DMS153 treated with DMSO at 0.1 percent for 48 hours (cell line): ENCODE measurements at regions not wholly inside any gene's neighbourhood (a gene's known extent, or its start where the extent isn't known, plus 50 kb on each side); places are given as distances from the start of the nearest gene placed in this dataset.
"Not testable (repeated sequence)": the region's sequence is repeated elsewhere in the genome, so short reads cannot be mapped to it uniquely, and the experiment has no call there.

Source experiments
- DNase-seq: peaks from one replicate; lab custom pipeline; 2025; ENCODE audit not compliant: unreplicated experiment; lab: John Stamatoyannopoulos, UW

DNA sequence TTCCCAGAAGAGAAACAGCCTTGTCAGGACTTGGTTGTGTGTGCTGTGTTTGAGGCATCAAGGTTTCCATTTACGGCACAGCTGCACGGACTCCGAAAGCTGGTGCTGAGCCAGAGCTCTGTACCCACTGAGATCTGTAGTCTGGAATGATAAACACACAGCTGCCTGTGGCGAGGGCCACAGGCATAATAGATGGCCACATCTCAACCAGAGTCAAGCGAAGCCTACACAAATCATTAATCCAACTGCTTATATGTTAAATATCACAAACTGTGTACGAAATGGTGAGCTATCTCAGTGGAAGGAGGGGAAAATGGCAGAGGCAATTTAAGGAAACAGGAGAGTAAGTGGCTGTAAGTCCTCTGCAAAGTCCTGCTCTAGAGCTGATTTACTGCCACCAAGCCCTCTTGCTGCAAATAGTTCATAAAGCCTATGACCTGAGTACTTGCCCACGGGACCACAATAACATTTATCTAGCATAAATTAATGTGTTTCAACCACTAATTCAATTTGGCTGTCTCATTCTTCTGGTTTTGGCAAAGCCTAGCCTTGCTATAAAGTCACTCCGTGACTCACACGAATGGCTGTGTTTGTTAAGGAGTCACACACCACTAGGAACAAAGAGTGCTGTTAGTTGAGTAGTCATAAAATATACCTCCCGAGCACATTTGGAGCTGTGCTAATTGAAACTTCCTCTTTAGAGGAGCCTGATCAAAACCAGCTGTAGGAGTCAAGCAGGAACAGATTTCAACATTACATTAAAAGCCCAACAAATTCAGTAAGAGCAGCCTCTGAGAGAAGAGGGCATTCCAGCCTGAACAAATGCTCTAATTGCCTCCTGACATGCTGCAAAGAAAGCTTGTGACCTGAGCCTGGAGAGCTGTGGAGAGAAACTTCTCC is 738.6 kb upstream of the ZNF608 start:
- DNase-seq, result peak; percentile 92

DNA sequence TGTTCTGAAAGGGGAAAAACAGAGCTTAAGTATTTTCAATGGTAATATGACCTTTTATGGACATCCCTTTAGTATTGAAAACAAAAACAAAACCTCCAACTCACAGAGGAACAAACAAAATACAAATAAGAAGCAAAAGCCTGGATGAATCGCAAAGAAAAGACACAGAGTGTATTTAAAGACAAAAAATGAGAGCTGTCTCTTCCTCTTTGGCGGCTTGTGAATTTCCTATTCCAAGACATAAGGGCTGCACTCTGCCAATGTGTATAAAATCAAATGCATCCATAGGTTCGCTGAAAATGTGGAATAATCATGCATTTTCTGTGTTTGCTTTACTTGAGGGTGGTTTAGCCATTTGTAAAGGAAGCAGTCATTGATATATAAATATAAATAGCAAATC is 739.3 kb upstream of the ZNF608 start:
- no peak for DNase-seq

DNA sequence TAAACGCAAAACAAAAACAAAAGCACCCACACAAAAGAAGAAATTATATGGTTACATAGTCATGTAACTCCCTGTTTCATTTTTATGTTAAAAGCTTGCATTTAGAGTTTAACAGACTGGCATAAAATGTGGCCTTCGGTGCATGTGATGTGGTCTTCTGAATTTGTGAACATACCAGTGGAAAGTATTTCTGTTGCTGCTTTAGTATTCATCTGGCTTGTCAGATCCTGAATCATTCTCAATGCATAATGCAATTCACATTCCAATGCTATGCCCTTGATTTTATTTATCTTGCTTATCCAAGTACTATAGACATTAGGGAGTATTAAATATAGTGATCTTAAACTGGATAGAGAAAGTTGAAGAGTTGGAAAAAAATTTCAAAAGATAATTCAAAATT is 740.2 kb upstream of the ZNF608 start:
- no peak for DNase-seq

DNA sequence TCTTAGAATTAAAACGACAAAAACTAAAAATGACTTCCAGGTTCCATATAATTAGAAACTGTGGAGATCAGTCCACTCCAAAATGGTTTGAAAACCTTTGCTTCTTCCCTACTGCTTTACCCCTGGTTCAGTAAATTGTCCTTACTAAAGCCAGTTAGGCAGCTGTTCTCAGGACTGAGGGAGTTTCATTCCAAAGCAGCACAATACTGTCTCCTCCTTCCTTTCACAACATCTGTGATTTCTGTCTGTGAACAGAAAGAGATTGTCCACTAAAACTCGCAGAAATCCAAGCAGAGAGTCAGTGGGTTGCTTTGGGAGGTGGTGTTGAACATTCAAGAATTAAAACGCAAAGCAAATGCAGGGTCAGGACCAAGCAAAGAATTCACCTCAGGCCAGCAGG is 740.8 kb upstream of the ZNF608 start:
- DNase-seq, result no peak

DNA sequence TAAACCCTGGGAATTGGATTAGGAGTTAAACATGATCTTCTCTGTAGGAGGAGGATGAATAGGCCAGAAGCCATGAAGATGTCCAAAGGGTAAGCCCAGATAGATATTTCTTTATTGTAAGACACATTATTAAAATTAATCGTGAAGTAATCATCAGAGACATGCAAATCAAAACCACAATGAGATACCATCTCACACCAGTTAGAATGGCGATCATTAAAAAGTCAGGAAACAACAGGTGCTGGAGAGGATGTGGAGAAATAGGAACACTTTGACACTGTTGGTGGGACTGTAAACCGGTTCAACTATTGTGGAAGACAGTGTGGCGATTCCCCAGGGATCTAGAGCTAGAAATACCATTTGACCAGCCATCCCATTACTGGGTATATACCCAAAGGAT is 741.2 kb upstream of the ZNF608 start:
- DNase-seq, result not testable (repeated sequence)

DNA sequence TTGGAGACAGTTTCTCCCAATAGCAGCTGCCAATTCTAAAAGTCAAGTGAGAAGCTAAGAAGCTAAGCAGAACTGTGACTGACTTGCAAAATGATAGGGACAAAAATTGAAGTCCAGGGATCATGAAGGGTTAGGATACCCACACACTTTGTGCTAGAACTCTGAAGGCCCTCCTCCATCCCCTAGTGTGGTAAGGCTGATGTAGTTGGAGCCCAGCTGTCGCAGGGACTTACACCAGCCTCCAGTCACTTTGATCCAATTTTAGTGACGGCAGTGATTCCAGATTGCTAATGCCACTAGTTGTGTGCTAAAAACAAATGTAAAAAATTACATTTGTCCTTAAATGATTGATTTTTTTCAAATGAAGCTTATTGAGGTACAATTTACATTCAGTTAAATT is 742.7 kb upstream of the ZNF608 start:
- no peak for DNase-seq

DNA sequence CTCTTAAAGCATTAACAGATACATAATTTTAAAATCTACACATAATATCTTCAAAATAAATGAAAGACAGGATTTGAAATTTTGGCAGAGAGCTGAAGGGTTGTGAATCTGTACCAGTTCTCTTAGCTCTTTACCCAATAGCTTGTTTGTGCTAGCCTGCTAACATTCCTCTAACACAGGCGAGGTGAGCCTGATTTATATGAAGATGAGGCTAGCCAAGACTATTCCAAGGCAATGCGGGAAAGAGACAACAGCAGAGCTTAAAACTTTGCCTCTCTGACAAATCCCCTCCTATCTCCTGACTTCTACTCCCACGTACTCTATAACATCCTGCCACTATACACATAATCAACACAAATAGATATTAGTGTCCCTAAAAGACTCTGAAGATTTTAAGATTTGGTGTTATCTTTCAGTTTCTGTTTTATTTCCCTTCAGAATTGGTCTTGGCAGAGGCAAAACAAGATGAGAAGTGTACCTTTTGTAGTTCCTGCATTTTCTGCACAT is 745.6 kb upstream of the ZNF608 start:
- DNase-seq, result no peak

DNA sequence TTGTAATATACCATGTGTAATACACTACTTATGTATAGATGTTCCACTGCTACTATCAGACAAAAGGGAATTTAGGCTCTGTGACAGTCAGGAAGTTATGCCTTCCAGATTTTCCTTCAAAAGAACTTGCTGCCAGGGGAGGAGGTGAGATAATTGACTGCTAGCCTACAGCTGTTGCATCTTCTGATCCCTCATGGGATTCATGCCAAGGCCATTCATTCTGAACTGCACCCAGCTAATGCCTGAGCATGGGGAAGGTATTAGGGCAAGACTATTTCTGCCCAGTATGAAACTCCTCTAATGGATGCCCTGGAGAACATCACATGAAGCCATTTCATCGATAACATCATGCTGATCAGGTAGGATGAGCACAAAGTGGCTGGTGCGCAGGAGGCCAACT is 746.5 kb upstream of the ZNF608 start:
- no peak for DNase-seq

DNA sequence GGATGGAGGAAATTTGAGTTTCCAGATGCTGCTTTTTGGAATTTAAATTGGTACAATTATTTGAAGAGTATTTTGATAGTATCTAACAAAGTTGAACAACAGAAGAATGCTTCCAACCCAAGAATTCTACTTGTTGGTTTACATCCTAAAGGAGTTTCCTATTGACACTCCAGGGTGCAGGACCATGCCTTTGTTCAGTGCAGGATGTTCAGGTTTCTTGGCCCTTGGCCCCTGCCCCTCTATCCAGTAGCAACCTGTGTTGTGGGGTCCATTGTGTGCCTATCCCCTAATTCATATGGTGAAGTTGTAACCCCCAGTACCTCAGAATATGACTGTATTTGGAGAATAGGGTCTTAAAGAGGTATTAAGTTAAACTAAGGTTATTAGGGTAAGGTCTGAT is 750.0 kb upstream of the ZNF608 start:
- DNase-seq, result no peak

DNA sequence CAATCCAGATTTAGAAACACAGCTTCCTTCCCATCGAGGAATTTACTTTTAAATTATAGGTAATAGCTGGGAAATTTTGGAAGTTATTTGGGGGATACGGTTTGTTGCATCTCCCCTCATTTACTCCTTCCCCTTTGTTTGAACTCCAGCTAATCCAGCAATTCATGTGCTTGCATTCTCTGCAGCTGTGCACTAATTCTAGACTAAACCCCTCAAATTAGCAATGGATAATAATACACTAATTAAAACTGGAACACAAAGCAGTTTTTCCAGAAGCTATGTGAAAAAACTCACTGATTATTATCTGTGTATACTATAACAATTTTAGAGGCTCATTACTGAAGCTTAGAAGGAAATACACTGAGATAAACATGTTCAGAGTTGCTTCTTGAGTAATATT is 751.2 kb upstream of the ZNF608 start:
- DNase-seq, result no peak

DNA sequence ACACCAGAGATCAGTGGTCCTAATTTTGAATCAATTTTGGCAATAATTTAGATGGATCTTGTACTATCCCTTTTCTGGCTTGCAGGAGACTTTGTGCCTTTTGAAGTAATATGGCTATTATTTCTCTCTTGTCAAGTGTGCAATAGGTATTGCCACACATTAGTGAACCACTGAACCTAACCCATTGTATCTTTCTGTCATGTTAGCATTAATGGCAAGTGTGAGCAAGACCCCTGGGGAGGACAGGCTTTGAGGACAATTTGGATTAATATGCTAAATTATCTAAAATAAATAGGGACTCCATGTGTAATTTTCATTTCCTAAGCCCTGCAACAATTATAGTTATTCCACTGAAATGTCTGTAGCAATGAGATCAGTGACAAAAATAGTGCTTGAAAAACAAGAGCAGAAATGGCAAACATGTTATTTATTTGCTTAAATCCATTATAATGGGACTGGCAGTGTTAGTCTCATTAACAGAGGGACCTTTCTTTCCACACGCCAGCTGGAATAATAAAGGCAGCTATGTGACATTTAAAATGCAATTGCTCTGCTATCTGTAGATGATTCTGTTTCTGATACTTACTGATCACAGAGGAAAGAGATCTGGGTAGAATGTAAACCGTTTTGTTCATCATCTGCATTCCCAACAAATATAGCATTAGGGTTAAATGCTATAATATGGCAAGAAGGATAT is 753.3 kb upstream of the ZNF608 start:
- no peak for DNase-seq

DNA sequence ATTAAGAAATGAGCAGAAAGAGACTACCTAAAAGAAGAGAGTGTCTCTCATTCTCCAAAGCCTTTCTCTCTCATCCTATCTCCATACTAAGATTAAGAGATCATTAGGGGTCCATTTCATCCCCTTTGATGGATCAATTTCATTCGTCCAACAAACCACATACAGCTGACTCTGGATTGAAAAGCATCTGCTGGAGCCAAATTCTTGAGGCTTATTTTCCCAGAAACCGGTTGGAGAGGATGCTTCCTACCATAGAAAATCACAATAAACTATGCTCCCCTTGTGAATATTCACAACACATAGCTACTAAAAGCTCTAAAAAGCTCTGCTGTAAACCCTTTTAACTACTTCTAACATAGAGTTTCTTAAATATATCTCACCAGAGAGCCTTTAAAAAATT is 755.0 kb upstream of the ZNF608 start:
- DNase-seq, result no peak

DNA sequence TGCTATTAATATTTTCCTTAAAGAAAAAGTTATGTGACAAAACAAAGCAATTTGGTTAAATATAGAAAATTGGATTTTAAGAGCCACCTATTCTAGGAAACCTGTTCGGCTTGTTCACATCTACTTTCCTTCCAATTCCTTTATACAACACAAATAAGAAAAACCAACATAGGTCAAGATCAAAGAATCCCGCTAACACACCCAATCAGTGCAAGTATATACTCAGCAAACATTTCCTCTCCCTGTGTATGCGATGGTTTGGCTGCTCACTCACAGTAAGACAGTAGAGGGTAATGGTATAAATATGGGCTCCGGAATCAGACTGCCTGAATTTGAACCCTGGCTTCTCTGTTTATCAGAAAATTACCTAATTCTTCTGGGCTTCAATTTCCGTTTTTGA is 757.5 kb upstream of the ZNF608 start:
- DNase-seq, result no peak

DNA sequence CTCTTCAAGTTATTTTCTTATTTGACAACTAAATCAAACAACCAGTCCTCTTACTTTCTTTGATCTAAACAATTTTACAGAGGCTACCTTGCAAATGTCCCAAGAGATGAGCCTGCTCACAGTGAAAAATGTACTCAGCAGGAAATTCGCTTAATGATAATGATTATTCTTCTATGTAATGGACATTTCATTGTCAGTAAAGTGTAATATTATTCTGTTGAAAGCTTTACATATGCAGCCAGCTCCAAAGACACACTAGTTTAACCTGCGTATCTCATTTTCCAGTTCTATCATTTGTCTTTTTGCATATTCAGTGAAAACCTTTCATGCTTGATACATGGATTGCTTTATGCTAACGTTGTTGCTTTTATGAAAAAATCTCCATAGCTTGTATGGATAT is 758.7 kb upstream of the ZNF608 start:
- DNase-seq, result no peak

DNA sequence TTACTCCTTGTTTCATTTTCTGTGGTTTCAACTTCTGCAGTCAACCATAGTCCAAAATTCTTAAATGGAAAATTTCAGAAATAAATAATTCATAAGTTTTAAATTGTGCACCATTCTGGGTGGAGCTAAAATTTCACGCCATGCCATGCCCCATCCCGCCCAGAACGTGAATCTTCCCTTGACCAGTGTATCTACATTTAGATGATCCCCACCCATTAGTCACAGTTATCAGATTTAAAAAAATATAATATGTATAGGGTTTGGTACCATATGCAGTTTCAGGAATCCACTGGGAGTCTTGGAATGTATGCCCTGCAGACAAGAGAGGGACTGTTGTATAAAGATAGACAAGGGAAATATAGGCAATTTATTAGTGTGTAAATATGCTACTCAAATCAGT is 759.7 kb upstream of the ZNF608 start:
- DNase-seq, result no peak

DNA sequence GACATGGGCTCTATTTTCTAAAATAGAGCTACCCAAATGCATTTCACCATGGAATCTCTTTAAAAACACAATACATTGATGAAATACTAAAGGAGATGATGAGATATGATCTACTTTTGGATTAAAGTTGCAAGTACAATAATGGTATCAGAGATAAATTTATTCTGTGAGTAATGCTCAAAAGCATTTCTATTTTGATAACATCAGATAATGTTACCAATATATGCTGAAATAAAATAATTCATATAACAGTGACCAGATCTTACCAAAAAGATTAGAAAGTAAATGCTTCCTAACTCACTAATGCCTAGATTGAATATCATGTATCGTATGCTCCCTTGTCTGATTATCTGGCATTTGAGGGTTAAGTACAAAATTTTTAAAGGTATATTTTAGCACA is 761.8 kb upstream of the ZNF608 start:
- no peak for DNase-seq

DNA sequence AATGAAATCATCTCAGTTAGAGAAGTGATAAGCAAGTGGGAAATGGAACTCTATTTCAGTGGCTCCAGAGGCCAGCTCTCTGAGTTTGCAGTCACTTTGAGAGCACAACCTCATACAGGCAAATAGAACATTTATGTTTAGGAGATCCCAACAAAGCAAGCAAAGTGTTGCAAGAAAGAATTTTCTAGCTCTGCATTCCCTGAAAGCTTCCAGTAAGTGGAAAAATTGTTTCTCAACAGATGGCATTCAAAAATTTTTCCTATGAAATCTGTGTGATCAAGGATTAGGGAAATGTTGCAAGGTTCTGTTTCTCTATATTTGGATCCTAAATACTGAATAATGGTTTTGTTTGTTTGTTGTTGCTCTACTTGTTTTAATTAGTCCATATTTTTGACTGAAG is 764.2 kb upstream of the ZNF608 start:
- no peak for DNase-seq

DNA sequence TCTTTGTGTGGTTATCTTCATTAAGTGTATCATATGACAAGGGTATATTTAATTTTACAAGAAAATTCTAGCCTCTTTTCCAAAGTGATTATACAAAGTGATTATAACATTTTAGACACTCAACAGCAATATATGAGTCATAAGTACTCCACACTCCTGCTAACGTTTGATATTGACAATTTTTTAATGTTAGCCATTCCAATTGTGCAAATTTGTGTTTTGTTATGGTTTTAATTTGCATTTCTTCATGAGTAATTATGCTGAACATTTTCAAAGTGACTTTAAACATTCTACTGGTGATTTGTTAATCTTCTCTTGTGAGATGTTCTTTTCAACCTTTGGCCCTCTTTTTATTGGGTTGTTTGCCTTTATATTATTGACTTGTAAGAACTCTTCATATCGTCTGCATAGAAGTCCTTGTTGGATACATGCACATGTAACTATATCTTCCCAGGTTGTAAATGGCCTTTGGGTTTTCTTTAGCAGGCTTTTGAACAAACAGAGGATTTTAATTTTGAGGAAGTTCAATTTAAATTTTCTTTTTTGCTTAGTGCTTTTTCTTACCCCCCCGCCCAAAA is 771.6 kb upstream of the ZNF608 start:
- DNase-seq, result no peak

DNA sequence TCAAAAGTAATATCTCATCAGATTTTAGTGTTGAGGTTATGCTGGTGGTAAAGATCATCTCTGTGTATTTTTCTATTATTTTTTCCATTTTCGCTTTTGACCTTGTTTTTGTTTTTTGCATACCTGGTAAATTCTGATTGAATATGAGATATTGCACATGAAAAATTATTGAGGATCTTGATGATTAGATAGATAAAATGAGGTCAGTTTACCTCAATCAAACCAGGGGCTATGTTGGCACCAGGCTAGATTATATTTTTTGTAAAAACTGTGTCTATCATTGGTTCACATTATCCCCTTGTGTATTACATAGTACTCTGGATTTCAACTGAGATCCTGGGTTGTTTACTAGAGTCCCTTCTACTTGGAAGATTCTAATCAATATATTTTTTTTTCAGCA is 774.9 kb upstream of the ZNF608 start:
- DNase-seq, result no peak

DNA sequence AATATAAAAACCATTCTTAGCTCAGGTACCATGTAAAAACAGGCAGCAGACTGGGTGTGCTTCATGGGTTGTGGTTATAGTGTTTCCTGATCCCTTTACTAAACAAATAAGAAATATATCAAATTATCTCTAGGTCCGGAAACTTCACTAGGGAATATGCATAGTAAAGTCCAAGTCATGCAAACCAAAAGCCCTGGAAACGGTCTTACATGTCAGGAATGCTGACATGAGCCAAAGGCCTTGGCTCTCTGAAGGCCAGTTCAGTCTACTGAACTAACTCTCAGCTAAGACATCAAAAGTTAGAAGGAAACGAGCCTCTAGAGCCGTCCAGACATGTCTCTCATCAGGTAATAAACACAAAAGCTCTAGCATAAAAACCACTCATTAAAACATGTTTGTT is 778.9 kb upstream of the ZNF608 start:
- DNase-seq, result no peak

DNA sequence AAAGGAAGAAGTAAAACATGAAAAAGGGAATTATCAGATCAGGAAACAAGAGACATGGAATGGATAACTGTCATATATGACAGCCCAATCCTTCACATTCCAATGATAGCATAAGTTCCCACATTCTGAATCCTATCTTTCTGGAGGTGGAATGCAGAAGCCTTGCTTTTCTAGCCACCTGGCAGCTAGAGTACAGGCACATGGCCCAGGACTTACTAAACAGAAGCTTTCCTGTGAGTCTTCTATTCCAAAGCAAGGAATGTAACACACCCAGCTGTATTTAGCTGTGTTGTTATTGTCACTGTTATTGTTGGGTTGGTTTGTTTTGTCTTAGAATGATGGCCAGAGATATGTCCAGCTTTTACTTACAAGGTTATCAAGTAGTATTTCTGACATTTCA is 780.5 kb upstream of the ZNF608 start:
- DNase-seq, result no peak

DNA sequence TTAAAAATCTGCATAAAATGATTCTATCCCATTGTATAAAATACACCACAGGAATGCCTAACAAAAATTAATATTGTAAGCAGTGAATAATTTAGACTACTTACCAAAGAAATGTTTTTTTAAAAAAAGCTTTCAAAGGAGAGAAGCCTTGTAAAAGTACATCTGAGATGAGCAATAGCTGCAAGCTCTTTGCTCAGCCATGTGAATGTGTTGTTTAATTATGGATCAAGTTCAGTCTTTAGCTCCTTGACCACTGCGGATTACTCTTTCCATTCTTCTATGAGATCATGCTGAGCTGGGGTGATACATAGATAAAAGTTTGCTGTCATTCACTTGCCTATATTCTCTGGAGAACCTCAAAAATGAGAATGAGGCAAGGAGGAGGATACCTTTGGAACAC is 782.4 kb upstream of the ZNF608 start:
- no peak for DNase-seq
